ENCODE measurements at regions not wholly inside any gene's neighbourhood (a gene's known extent, or its start where the extent isn't known, plus 50 kb on each side); places are given as distances from the start of the nearest gene placed in this dataset.

- intact Hi-C loops (cut with DNase I) = no loop called here
- H3K4me3 ChIP-seq = no peak overlapping the region
- H3K27ac ChIP-seq = no peak overlapping the region
Observed at GRCh38 chr13:50453188-50453587, 390.3 kb downstream of the DLEU7 start.

GRCh38 chr13:50456111-50456510, 387.4 kb downstream of the DLEU7 start:
- Histone ChIP-seq H3K27me3 (no peaks in the 10 kb centered on the region), H3K27ac (no peak overlapping the region), H3K9me3 (no peaks in the 10 kb centered on the region), H3K4me3 (no peak overlapping the region), H3K36me3 (no peaks in the 10 kb centered on the region), H3K4me1 (no peaks in the 10 kb centered on the region)
- intact Hi-C loops (cut with DNase I) = no loop called here
- TF ChIP-seq CTCF (IDR thresholded peaks at IDR 0.05) (no peak), POLR2A (IDR thresholded peaks at IDR 0.05) (no peak)
- ATAC-seq (no peak), DNase-seq (no peak)
- WGBS (ENCODE audit: insufficient coverage, low coverage, low lambda C conversion rate, missing lambda C conversion rate) = 80% methylated on average over 3 of the region's 3 CpGs

More at GRCh38 chr13:50453188-50453587, 390.3 kb downstream of the DLEU7 start:
- Histone ChIP-seq H3K4me1 (no peaks in the 10 kb centered on the region), H3K9me3 (no peaks in the 10 kb centered on the region), H3K27me3 (no peaks in the 10 kb centered on the region), H3K36me3 (no peaks in the 10 kb centered on the region)
- no peak for TF ChIP-seq CTCF (IDR thresholded peaks at IDR 0.05)
- no peak for TF ChIP-seq POLR2A (IDR thresholded peaks at IDR 0.05)
- ATAC-seq (no peak), DNase-seq (no peak)
- WGBS (ENCODE audit: insufficient coverage, low coverage, low lambda C conversion rate, missing lambda C conversion rate) = 59% methylated on average over 3 of the region's 3 CpGs

- intact Hi-C loops (cut with DNase I) = no loop called here
- H3K9me3 ChIP-seq = no peaks in the 10 kb centered on the region
- no peaks in the 10 kb centered on the region for H3K36me3 ChIP-seq
- ATAC-seq (no peak), DNase-seq (no peak)
- no peaks in the 10 kb centered on the region for H3K4me1 ChIP-seq
- H3K4me3 ChIP-seq = no peak overlapping the region
- WGBS (ENCODE audit: insufficient coverage, low coverage, low lambda C conversion rate, missing lambda C conversion rate) = 71% methylated on average over 5 of the region's 5 CpGs
- no peaks in the 10 kb centered on the region for H3K27me3 ChIP-seq
- no peak overlapping the region for H3K27ac ChIP-seq
- no peak for TF ChIP-seq POLR2A (IDR thresholded peaks at IDR 0.05)
- no peak for TF ChIP-seq CTCF (IDR thresholded peaks at IDR 0.05)
Observed at GRCh38 chr13:50457415-50458393, 385.8 kb downstream of the DLEU7 start.

- Histone ChIP-seq H3K9me3 (no peaks in the 10 kb centered on the region), H3K27ac (no peak overlapping the region), H3K4me3 (no peak overlapping the region), H3K4me1 (no peaks in the 10 kb centered on the region), H3K36me3 (no peaks in the 10 kb centered on the region), H3K27me3 (no peaks in the 10 kb centered on the region)
- no peak for DNase-seq
- no peak for ATAC-seq
- TF ChIP-seq CTCF (IDR thresholded peaks at IDR 0.05) = no peak
- no peak for TF ChIP-seq POLR2A (IDR thresholded peaks at IDR 0.05)
- intact Hi-C loops (cut with DNase I) = no loop called here
- 83% methylated on average over 2 of the region's 2 CpGs for WGBS (ENCODE audit: insufficient coverage, low coverage, low lambda C conversion rate, missing lambda C conversion rate)
Observed at GRCh38 chr13:50459046-50459445, 384.4 kb downstream of the DLEU7 start.
